ENCODE measurements at regions not wholly inside any gene's neighbourhood (a gene's known extent, or its start where the extent isn't known, plus 50 kb on each side); places are given as distances from the start of the nearest gene placed in this dataset.

DNA sequence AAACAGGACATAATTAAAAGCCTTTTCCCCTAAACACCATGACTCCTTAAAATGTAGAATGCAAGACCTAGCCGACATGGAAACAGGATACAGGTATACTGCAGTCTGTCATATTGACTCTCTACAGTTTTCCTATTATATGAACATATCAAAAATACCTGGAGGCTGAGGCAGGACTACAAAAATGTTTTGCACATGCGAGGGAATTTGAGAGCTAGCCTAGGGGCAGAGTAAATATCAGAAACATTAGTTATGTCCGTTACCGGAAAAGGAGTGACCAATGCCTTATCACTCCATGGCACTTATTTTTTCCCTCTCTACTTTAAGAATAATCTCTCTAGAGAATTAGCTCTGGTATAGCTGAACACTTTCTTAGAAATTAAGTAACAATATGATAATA is 732.3 kb downstream of the TUSC7 start:
- TF ChIP-seq POLR2A (IDR thresholded peaks at IDR 0.05) (no peak), POLR2AphosphoS5 (IDR thresholded peaks at IDR 0.05) (no peak)

Measured in spleen (tissue), 3 donors.